T-helper 2 cell (primary cell): ENCODE measurements at regions not wholly inside any gene's neighbourhood (a gene's known extent, or its start where the extent isn't known, plus 50 kb on each side); places are given as distances from the start of the nearest gene placed in this dataset.
"Not testable (repeated sequence)": the region's sequence is repeated elsewhere in the genome, so short reads cannot be mapped to it uniquely, and the experiment has no call there.

ENCODE experiments used
- DNase-seq, 5 experiments: peaks; one replicate each; pipeline versions ENCODE4 v3.0.0 to v3.0.0-alpha.2; 2012 to 2022

GRCh38 chrX:74251006-74251930, 52.7 kb upstream of the ZCCHC13 start:
- DNase-seq: no peak

GRCh38 chrX:74250574-74250973, 53.4 kb upstream of the ZCCHC13 start:
- no peak for DNase-seq

GRCh38 chrX:74249963-74250362, 54.0 kb upstream of the ZCCHC13 start:
- no peak for DNase-seq

GRCh38 chrX:74248889-74249288, 55.1 kb upstream of the ZCCHC13 start:
- DNase-seq: no peak

GRCh38 chrX:74246524-74246923, 57.5 kb upstream of the ZCCHC13 start:
- DNase-seq: no peak

- no peak for DNase-seq
Observed at GRCh38 chrX:74242484-74243138, 61.4 kb upstream of the ZCCHC13 start.

GRCh38 chrX:74242050-74242449, 61.9 kb upstream of the ZCCHC13 start:
- no peak for DNase-seq

- DNase-seq: no peak
Observed at GRCh38 chrX:74238771-74239170, 65.2 kb upstream of the ZCCHC13 start.

GRCh38 chrX:74234818-74235217, 69.2 kb upstream of the ZCCHC13 start:
- no peak for DNase-seq

- DNase-seq: peak in 1 of 5 experiments; percentile 2
Observed at GRCh38 chrX:74232859-74233258, 71.1 kb upstream of the ZCCHC13 start.

GRCh38 chrX:74231625-74232024, 72.4 kb upstream of the ZCCHC13 start:
- DNase-seq: no peak

- DNase-seq: no peak
Observed at GRCh38 chrX:74230094-74230493, 73.9 kb upstream of the ZCCHC13 start.

GRCh38 chrX:74225111-74225510, 78.9 kb upstream of the ZCCHC13 start:
- DNase-seq: no peak

GRCh38 chrX:74220277-74220676, 83.7 kb upstream of the ZCCHC13 start:
- no peak for DNase-seq

GRCh38 chrX:74218895-74219294, 85.1 kb upstream of the ZCCHC13 start:
- DNase-seq: no peak

- DNase-seq: no peak
Observed at GRCh38 chrX:74216421-74216820, 87.6 kb upstream of the ZCCHC13 start.

GRCh38 chrX:74211911-74212310, 92.1 kb upstream of the ZCCHC13 start:
- no peak for DNase-seq

- DNase-seq: no peak
Observed at GRCh38 chrX:74207539-74207938, 96.4 kb upstream of the ZCCHC13 start.

GRCh38 chrX:74195605-74196004, 108.4 kb upstream of the ZCCHC13 start:
- DNase-seq: no peak

GRCh38 chrX:74195120-74195519, 108.9 kb upstream of the ZCCHC13 start:
- no peak for DNase-seq

- no peak for DNase-seq
Observed at GRCh38 chrX:74187211-74187610, 116.8 kb upstream of the ZCCHC13 start.

- DNase-seq: not testable (repeated sequence)
Observed at GRCh38 chrX:74183047-74183446, 120.9 kb upstream of the ZCCHC13 start.

- not testable (repeated sequence) for DNase-seq
Observed at GRCh38 chrX:74181976-74182375, 122.0 kb upstream of the ZCCHC13 start.

- DNase-seq: no peak
Observed at GRCh38 chrX:74180716-74181115, 123.3 kb upstream of the ZCCHC13 start.
